Esophagus muscularis mucosa (tissue), 3 donors: ENCODE measurements at regions not wholly inside any gene's neighbourhood (a gene's known extent, or its start where the extent isn't known, plus 50 kb on each side); places are given as distances from the start of the nearest gene placed in this dataset.

ENCODE experiments used
- CTCF ChIP-seq, 3 experiments: fragments of 200-600 bp in 2 of 3; fragments of 450-650 bp in 1 of 3; sonication (generic) in 2 of 3; IDR thresholded peaks; one replicate each; pipeline ENCODE4 v1.5.1; 2017 to 2019; ENCODE audit warnings: antibody characterized with exemption in 3 of 3, mild to moderate bottlenecking in 2 of 3, moderate library complexity in 1 of 3
- EP300 ChIP-seq: sonication (generic); formaldehyde crosslinking; IDR thresholded peaks from one replicate; pipeline ENCODE4 v1.6.1; 2017; ENCODE audit warnings: antibody characterized with exemption

- TF ChIP-seq CTCF (IDR thresholded peaks at IDR 0.05) (no peak), EP300 (no peak)
Measured at GRCh38 chr2:220931491-220931890, 640.6 kb downstream of the EPHA4 start.
